Spleen (tissue), 11 donors: ENCODE measurements at regions not wholly inside any gene's neighbourhood (a gene's known extent, or its start where the extent isn't known, plus 50 kb on each side); places are given as distances from the start of the nearest gene placed in this dataset.
"Not testable (repeated sequence)": the region's sequence is repeated elsewhere in the genome, so short reads cannot be mapped to it uniquely, and the experiment has no call there.

ENCODE experiments used
- DNase-seq: peaks from one replicate; pipeline ENCODE4 v3.0.0-alpha.2; 2020
- H3K27ac ChIP-seq, 8 donors: fragments of 200-600 bp; sonication (generic) in 7 of 8; 1 replicate in 4 of 8; 2 replicates in 4 of 8; pipeline versions ENCODE4 v1.5.0 to v1.8.0; 2016 to 2021; ENCODE audit warnings: inconsistent platforms in 4 of 8, mild to moderate bottlenecking in 4 of 8, moderate library complexity in 1 of 8
- H3K27me3 ChIP-seq, 7 donors: fragments of 200-600 bp; sonication (generic) in 6 of 7; replicated peaks in 1 of 7; 1 replicate in 4 of 7; 2 replicates in 3 of 7; pipeline versions ENCODE4 v1.5.0 to v1.8.0; 2016 to 2021; ENCODE audit warnings: inconsistent platforms in 3 of 7, mild to moderate bottlenecking in 1 of 7
- H3K36me3 ChIP-seq, 6 donors: fragments of 200-600 bp; sonication (generic) in 5 of 6; 1 replicate in 4 of 6; 2 replicates in 2 of 6; pipeline versions ENCODE4 v1.5.0 to v1.8.0; 2016 to 2021; ENCODE audit warnings: inconsistent platforms in 2 of 6
- H3K4me1 ChIP-seq, 6 donors: fragments of 200-600 bp; sonication (generic) in 5 of 6; 1 replicate in 3 of 6; 2 replicates in 3 of 6; pipeline versions ENCODE4 v1.5.0 to v1.8.0; 2016 to 2021; ENCODE audit warnings: inconsistent platforms in 3 of 6
- H3K4me3 ChIP-seq, 8 donors: fragments of 200-600 bp; sonication (generic) in 7 of 8; 1 replicate in 4 of 8; 2 replicates in 4 of 8; pipeline versions ENCODE4 v1.5.0 to v1.8.0; 2016 to 2021; ENCODE audit warnings: inconsistent platforms in 4 of 8, mild to moderate bottlenecking in 4 of 8, moderate library complexity in 2 of 8
- H3K9me3 ChIP-seq, 8 donors: fragments of 200-600 bp; sonication (generic) in 7 of 8; 1 replicate in 4 of 8; 2 replicates in 4 of 8; pipeline versions ENCODE4 v1.5.0 to v1.8.0; 2016 to 2021; ENCODE audit warnings: inconsistent platforms in 4 of 8
- CTCF ChIP-seq, 11 experiments: fragments of 200-600 bp in 7 of 11; fragments of 450-650 bp in 4 of 11; sonication (generic) in 4 of 11; IDR thresholded peaks in 8 of 11; conservative IDR thresholded peaks in 3 of 11; 1 replicate in 7 of 11; 2 replicates in 4 of 11; pipeline versions ENCODE4 v1.4.0 to v1.8.0; 2016 to 2021; ENCODE audit warnings: antibody characterized with exemption in 11 of 11, inconsistent platforms in 4 of 11, mild to moderate bottlenecking in 1 of 11
- POLR2A ChIP-seq, 3 donors: fragments of 450-650 bp; IDR thresholded peaks; one replicate each; pipeline ENCODE4 v1.5.1; 2017; ENCODE audit warnings: antibody characterized with exemption in 3 of 3, mild to moderate bottlenecking in 1 of 3
- POLR2AphosphoS5 ChIP-seq, 3 donors: sonication (generic); formaldehyde crosslinking; IDR thresholded peaks; one replicate each; pipeline ENCODE4 v1.5.1; 2017; ENCODE audit warnings: antibody characterized with exemption in 3 of 3
- WGBS, 5 donors: extraction: QIAGEN DNeasy Blood & Tissue Kit in 3 of 5; methylation state at CpG; one replicate each; pipeline versions ENCODE4 v1.1.5 to v1.1.7; 2013 to 2018; 5-methylcytosine and 5-hydroxymethylcytosine counted together
- intact Hi-C: fragments of 100-400 bp; cut with DNase I; formaldehyde crosslinking; loops from one replicate; pipeline ENCODE4 v1.15.0; 2023; ENCODE audit warnings: low total_unique reads
- donor health status: healthy with polysubstance abuse.
- donor health status: DM: no; HTN: no; CAD: no; lungs with moderate emphysema.
- donor health status: DM: no; HTN: no; CAD: no.
- donor health status: Bipolar disorder and iron deficiency.
- donor health status: healthy.
- donor health status: DM: no; HTN: no; CAD: no.
- donor health status: DM: yes; HTN: yes; CAD: no.

- peaks cover 0 to 7% (median 0%) of the 10 kb centered on the region in 7 donors for H3K27me3 ChIP-seq
- no peak overlapping the region for H3K27ac ChIP-seq
- no peaks in the 10 kb centered on the region for H3K36me3 ChIP-seq
- intact Hi-C loops, result no loop called here
- H3K4me3 ChIP-seq, result no peak overlapping the region
- DNase-seq, result no peak
- 76 to 87% (median 81%) methylated on average over 3 of the region's 3 CpGs for WGBS, 5 donors
- no peaks in the 10 kb centered on the region for H3K4me1 ChIP-seq
- TF ChIP-seq POLR2A (IDR thresholded peaks at IDR 0.05), result no peak
- no peaks in the 10 kb centered on the region for H3K9me3 ChIP-seq
Observed at GRCh38 chr6:51218181-51218580, 399.5 kb downstream of the TFAP2B start.

- H3K9me3 ChIP-seq, H3K27me3 ChIP-seq, H3K36me3 ChIP-seq, H3K4me1 ChIP-seq, H3K4me3 ChIP-seq, H3K27ac ChIP-seq, intact Hi-C loops: not testable (repeated sequence)
- 81 to 93% (median 85%) methylated on average over 16 to 19 of the region's 19 CpGs for WGBS, 5 donors
- peak; percentile 54 for DNase-seq
Observed at GRCh38 chr6:51224580-51225240, 406.0 kb downstream of the TFAP2B start.

DNA sequence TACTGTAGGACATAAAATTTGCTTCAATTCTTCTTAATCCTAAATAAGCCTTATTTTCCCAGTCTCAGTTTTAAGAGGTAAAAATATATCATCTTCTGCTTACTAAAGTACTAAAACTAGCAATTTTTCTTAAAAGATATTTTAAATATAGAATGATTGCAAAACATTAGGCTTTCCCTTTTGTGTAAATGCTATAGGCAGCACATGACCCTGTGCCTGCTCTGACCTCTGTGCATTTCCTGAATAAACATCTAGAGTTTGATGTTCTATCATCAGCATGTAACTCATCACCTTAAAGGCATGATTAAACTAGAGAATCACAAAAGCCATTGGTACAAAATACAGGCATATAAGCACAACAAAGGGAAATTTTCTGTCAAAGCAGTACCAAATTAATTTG is 422.7 kb downstream of the TFAP2B start:
- TF ChIP-seq POLR2A (IDR thresholded peaks at IDR 0.05) (no peak), POLR2AphosphoS5 (IDR thresholded peaks at IDR 0.05) (no peak), CTCF (IDR thresholded peaks at IDR 0.05 in 8 of 11, conservative IDR thresholded peaks at IDR 0.05 in 3 of 11) (no peak)
- intact Hi-C loops, result no loop called here

DNA sequence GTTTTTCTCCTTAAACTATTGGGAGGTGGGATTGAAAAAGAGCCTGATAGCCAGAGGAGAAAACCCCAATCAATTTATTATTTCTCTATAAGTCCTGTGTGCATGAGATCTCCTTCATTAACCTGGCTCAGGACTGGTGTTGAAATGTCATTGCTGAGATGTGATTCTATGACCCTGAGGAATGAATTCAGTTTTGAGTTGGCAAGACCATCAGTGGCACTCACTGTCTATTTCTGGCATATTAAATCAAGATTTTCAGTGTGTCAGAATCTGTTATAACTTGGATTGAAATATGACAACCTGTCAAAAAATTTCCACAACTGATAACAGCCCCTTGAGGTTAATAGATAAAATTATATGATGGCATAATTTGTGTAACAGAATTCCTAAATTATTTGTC is 431.1 kb downstream of the TFAP2B start:
- no peak for DNase-seq
- TF ChIP-seq POLR2A (IDR thresholded peaks at IDR 0.05) (no peak), POLR2AphosphoS5 (IDR thresholded peaks at IDR 0.05) (no peak), CTCF (IDR thresholded peaks at IDR 0.05 in 8 of 11, conservative IDR thresholded peaks at IDR 0.05 in 3 of 11) (no peak)
- intact Hi-C loops, result no loop called here
- Histone ChIP-seq H3K9me3 (no peaks in the 10 kb centered on the region), H3K27ac (no peak overlapping the region), H3K4me1 (no peaks in the 10 kb centered on the region), H3K36me3 (no peaks in the 10 kb centered on the region), H3K4me3 (no peak overlapping the region), H3K27me3 (no peaks in the 10 kb centered on the region)

More for the DNA sequence above, 422.7 kb downstream of the TFAP2B start:
- Histone ChIP-seq H3K9me3 (no peaks in the 10 kb centered on the region), H3K27me3 (no peaks in the 10 kb centered on the region), H3K36me3 (no peaks in the 10 kb centered on the region), H3K27ac (no peak overlapping the region), H3K4me1 (no peaks in the 10 kb centered on the region), H3K4me3 (no peak overlapping the region)
- DNase-seq, result no peak

GRCh38 chr6:51250317-51250716 is 431.6 kb downstream of the TFAP2B start:
- Histone ChIP-seq H3K4me1 (no peaks in the 10 kb centered on the region), H3K9me3 (no peaks in the 10 kb centered on the region), H3K4me3 (no peak overlapping the region), H3K27ac (no peak overlapping the region), H3K27me3 (no peaks in the 10 kb centered on the region), H3K36me3 (no peaks in the 10 kb centered on the region)
- no peak for TF ChIP-seq POLR2AphosphoS5 (IDR thresholded peaks at IDR 0.05)
- no peak for TF ChIP-seq CTCF (IDR thresholded peaks at IDR 0.05 in 8 of 11, conservative IDR thresholded peaks at IDR 0.05 in 3 of 11)
- no peak for TF ChIP-seq POLR2A (IDR thresholded peaks at IDR 0.05)
- no peak for DNase-seq
- intact Hi-C loops, result no loop called here
- WGBS, 5 donors, result 75 to 86% (median 80%) methylated on average over 4 of the region's 4 CpGs
